ENCODE measurements at regions not wholly inside any gene's neighbourhood (a gene's known extent, or its start where the extent isn't known, plus 50 kb on each side); places are given as distances from the start of the nearest gene placed in this dataset.

DNA sequence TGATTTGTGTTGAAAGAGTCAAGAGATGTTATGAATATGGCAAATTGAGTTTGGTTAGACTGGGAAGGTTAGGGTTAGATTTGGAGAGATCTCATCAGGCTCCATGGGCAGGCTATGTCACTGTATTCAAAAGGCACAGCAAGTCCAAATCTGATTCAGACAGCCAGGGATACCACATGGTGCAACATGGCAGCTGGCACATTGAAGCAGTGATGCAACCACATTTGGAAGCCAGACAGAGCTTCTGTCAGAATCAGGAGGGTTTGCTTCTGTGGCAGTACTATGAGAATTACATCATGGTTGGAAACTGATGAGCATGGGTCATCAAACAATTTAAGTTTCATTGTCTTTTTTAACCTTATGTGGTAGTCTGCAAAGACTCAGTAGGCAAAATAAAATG lies 772.2 kb downstream of the SUCLG1 start:
- TF ChIP-seq, protein P1, sequence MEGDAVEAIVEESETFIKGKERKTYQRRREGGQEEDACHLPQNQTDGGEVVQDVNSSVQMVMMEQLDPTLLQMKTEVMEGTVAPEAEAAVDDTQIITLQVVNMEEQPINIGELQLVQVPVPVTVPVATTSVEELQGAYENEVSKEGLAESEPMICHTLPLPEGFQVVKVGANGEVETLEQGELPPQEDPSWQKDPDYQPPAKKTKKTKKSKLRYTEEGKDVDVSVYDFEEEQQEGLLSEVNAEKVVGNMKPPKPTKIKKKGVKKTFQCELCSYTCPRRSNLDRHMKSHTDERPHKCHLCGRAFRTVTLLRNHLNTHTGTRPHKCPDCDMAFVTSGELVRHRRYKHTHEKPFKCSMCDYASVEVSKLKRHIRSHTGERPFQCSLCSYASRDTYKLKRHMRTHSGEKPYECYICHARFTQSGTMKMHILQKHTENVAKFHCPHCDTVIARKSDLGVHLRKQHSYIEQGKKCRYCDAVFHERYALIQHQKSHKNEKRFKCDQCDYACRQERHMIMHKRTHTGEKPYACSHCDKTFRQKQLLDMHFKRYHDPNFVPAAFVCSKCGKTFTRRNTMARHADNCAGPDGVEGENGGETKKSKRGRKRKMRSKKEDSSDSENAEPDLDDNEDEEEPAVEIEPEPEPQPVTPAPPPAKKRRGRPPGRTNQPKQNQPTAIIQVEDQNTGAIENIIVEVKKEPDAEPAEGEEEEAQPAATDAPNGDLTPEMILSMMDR (IDR thresholded peaks at IDR 0.05), result no peak
- no peak for TF ChIP-seq POLR2A (IDR thresholded peaks at IDR 0.05)
